Lower leg skin (tissue), 3 donors: ENCODE measurements at regions not wholly inside any gene's neighbourhood (a gene's known extent, or its start where the extent isn't known, plus 50 kb on each side); places are given as distances from the start of the nearest gene placed in this dataset.

ENCODE experiments used
- POLR2A ChIP-seq, 2 donors: fragments of 450-650 bp; IDR thresholded peaks; one replicate each; pipeline ENCODE4 v1.6.1; 2016 to 2017; ENCODE audit warnings: antibody characterized with exemption in 2 of 2, mild to moderate bottlenecking in 1 of 2, moderate library complexity in 1 of 2
- TF ChIP-seq, protein P1 (sequence below), 3 donors: fragments of 450-650 bp; IDR thresholded peaks; one replicate each; pipeline ENCODE4 v1.5.1; 2016; ENCODE audit warnings: antibody characterized with exemption in 3 of 3, mild to moderate bottlenecking in 3 of 3, moderate library complexity in 2 of 3

DNA sequence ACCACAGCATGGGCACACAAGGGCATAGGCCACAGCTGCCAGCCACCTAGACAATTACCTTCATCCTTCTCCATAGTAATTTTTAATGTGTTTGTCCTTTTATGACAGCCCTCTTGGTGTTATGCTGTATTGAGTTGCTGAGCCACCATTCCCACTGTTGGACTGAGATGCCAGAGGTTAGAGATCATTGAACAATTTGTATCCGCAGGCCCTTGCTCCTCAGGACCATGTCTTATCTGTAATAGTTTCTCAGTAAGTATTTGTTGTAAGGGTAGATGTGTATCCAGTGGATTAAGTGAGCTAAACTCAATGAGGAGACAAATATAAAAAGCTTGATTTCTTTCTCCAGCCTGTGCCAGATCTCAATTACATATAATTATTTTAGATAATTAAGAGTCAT, 832.8 kb upstream of the ID2 start:
- TF ChIP-seq, protein P1, sequence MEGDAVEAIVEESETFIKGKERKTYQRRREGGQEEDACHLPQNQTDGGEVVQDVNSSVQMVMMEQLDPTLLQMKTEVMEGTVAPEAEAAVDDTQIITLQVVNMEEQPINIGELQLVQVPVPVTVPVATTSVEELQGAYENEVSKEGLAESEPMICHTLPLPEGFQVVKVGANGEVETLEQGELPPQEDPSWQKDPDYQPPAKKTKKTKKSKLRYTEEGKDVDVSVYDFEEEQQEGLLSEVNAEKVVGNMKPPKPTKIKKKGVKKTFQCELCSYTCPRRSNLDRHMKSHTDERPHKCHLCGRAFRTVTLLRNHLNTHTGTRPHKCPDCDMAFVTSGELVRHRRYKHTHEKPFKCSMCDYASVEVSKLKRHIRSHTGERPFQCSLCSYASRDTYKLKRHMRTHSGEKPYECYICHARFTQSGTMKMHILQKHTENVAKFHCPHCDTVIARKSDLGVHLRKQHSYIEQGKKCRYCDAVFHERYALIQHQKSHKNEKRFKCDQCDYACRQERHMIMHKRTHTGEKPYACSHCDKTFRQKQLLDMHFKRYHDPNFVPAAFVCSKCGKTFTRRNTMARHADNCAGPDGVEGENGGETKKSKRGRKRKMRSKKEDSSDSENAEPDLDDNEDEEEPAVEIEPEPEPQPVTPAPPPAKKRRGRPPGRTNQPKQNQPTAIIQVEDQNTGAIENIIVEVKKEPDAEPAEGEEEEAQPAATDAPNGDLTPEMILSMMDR (IDR thresholded peaks at IDR 0.05): no peak
- TF ChIP-seq POLR2A (IDR thresholded peaks at IDR 0.05): no peak
